Activated CD4-positive, alpha-beta T cell treated with anti-CD3 and anti-CD28 coated beads for 4 hours (primary cell): ENCODE measurements at regions not wholly inside any gene's neighbourhood (a gene's known extent, or its start where the extent isn't known, plus 50 kb on each side); places are given as distances from the start of the nearest gene placed in this dataset.

Experiments used
- DNase-seq, 2 donors: peaks; one replicate each; pipeline ENCODE4 v3.0.0-alpha.2; 2020

DNA sequence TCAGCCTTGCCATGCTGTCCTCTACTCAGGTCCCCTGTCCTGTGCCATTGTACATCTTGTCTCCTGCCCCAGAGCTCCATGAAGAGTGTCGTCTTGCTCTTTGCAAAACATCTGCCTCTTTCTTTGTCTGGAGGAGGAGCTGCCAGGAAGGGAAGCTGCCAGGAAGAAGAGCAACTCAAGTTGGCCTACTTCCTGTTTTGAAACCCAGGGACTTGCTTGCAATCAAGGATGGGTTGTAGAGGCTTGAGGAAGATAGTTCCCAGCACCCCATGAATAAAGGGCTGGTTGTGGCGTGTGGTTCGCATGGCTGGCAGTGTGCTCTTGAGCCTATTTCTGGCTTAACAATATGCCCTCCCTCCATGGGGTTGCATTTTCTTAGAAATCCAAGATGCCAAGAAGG lies 53.0 kb upstream of the CPEB4 start:
- DNase-seq: no peak

DNA sequence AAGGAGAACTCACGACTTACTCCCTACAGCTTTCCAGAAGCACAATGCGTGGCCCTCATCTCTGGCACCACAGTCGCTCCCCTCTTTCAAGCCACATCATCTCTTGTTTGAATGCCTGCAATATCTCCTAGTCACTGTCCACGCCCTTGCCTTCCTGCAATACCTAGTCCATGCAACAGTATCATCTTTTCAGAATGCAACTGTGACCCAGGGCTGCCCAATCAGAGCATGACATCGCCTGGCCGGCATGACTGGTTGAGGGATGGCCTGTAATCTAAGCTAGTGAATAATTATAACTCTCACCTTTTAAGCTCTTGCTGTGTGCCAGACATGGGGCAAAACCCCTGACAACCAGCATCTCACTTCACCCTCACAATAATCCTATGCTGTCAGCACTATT lies 52.5 kb upstream of the CPEB4 start:
- DNase-seq: no peak

DNA sequence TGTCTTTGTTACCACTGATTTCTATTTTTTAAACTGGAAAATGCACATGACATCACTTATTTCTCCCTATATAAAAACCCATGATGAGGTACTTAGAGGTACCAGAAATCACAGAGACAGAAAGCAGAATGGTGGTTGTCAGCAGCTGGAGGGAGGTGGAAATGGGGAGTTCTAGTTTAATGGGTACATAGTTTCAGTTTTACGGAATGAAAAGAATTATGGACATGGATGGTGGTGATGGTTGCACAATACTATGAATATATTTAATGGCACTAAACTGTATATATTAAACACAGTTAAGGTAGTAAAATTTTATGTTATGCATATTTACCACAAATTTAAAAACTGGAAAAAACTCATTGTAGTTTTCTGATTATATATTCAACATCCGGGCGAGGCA lies 50.5 kb upstream of the CPEB4 start:
- no peak for DNase-seq
